ENCODE measurements at regions not wholly inside any gene's neighbourhood (a gene's known extent, or its start where the extent isn't known, plus 50 kb on each side); places are given as distances from the start of the nearest gene placed in this dataset.
"Not testable (repeated sequence)": the region's sequence is repeated elsewhere in the genome, so short reads cannot be mapped to it uniquely, and the experiment has no call there.

DNA sequence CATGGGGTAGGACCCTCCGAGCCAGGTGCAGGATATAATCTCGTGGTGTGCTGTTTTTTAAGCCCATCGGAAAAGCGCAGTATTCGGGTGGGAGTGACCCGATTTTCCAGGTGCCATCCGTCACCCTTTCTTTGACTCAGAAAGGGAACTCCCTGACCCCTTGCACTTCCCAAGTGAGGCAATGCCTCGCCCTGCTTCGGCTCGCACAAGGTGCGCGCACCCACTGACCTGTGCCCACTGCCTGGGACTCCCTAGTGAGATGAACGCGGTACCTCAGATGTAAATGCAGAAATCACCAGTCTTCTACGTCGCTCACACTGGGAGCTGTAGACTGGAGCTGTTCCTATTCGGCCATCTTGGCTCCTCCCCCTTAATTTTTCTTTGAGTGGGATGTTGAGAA, 382.9 kb upstream of the ISX start:
- TF ChIP-seq POLR2AphosphoS5 (IDR thresholded peaks at IDR 0.05; ENCODE audit: borderline replicate concordance, low read depth, low read length); EZH2 (IDR thresholded peaks at IDR 0.05): not testable (repeated sequence)

Data from SK-N-MC (cell line).